ENCODE measurements at regions not wholly inside any gene's neighbourhood (a gene's known extent, or its start where the extent isn't known, plus 50 kb on each side); places are given as distances from the start of the nearest gene placed in this dataset.
"Not testable (repeated sequence)": the region's sequence is repeated elsewhere in the genome, so short reads cannot be mapped to it uniquely, and the experiment has no call there.

DNA sequence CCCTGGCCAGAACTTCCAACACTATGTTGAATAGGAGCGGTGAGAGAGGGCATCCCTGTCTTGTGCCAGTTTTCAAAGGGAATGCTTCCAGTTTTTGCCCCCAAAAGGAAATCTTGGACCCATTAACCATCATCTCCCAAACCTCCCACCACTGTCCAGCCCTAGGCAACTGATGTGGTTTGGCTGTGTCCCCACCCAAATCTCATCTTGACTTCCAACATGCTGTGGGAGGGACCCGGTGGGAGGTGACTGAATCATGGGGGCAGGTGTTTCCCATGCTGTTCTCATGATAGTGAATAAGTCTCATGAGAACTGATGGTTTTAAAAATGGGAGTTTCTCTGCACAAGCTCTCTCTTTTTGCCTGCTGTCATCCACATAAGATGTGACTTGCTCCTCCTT lies 119.1 kb upstream of the RMDN2 start:
- DNase-seq (ENCODE audit: low spot score), result not testable (repeated sequence)

DNA sequence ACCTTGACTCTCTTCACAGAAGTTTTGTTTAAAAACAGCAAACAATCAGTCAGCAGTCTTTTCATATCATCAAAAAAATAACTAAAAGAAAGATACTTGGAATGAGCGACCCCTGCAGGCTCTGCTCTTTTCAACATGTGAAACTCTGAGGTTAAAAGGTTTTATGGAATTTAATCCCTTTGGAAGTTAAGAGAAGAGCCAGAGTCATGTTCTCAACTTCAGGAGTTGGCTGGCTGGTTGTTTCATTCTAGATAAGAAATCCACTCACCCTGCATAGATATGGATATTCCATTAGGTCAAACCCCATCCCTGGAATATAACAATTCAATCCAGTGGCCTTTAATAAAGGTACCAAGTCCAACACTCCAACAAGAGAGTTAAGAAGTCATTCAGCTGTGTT lies 115.6 kb upstream of the RMDN2 start:
- peak; percentile 48 for DNase-seq (ENCODE audit: low spot score)

DNA sequence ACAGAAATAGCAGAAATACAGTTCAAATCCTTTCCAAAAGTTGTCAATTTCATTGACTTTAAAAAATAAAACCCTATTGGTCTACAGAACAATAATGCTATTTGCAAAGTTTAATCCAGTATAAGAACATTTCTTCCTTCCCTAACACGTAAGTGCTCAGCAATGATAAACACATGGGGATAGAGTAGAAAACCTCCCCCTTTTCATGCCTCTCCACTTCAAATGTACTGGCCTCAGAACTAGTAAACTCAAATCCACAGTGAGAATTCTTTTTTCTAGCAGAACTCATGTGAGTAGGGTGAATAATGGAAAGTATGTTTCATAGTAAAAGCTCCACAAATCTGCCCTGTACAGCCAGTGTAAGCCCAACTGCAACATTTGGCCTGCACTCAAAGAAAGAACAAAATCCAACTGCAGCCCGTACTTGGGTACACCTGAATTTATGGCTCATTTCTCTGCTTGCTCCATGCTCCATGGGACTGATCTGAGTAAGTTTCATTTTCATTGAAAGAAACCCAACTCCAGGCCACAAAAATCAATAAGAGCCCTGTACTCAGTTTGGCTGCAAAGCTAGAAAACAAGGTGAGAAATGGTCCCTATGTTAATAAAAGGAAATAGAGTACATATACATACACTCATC lies 115.0 kb upstream of the RMDN2 start:
- no peak for DNase-seq (ENCODE audit: low spot score)

DNA sequence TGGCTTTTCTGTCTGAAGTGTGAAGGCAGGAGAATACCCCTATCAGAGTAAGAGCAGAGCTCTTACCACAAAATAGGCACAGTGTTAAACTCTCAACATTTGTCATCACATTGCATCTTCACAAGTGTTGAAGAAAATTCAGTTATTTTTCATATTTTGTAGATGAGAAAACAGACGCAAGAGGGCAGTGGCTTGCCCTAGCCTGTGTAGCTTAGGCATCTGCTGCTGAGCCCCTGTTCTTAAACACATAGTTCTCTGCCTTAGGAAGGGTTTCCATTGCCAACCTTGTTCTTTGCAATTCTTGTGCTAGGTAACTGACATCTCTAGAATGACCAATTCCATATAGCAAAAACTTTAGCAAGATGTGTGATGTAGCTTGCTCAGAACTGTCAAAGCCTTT lies 112.7 kb upstream of the RMDN2 start:
- no peak for DNase-seq (ENCODE audit: low spot score)

DNA sequence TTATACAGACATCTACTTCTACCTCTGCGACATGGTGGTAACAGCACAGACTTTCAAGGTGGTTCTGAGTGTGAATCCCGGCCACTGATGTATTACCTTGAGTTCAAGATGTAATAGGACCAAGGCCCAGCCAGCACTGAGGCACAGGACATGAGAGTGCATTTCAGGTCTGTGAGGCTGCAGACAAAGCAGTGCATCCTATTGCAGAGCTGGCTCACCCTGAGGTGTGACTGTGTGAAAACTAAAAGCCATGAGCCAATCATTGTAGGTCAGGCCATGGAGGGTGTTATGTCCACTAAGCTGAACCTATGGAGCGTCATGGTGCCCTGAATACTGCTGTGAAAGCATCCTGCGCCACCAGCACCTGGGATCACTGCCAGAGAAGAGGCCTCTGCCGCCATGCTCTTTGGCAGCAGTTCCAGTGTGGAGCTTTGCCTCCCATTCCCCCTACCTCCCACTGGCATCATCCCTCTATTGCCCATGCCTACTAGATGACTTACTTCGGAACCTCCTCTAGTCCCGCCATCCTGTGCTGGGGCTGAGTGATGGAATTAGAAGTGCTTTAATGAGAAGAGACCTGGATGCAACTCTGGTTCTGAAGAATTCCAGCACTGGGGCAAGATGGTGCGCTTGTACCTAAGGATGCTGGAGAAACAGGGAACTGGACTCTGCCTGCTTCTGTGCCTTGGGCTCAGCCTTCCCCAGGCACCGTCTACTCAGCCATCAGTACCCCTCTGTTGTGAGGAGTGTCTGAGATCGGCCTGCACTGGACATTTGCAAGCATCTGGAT lies 112.0 kb upstream of the RMDN2 start:
- DNase-seq (ENCODE audit: low spot score), result no peak

DNA sequence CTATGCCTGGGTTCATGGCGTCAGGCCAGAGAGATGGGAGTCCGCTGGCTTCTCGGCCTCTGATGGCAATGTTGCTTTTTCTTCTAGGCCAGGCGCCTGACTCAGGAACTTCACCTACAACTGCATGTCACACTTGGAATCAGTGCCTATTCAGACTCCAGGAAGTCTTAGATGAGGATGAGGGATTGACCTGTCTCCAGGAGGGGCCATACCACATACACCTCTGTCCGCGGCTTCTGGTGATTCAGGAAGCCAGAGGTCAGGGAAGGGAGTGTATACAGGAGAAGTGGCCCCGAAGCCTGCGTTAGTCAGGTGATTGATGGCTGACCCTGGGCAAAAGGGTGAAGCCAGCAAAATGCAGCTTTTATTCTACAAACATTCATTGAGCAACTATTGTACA lies 109.1 kb upstream of the RMDN2 start:
- no peak for DNase-seq (ENCODE audit: low spot score)

DNA sequence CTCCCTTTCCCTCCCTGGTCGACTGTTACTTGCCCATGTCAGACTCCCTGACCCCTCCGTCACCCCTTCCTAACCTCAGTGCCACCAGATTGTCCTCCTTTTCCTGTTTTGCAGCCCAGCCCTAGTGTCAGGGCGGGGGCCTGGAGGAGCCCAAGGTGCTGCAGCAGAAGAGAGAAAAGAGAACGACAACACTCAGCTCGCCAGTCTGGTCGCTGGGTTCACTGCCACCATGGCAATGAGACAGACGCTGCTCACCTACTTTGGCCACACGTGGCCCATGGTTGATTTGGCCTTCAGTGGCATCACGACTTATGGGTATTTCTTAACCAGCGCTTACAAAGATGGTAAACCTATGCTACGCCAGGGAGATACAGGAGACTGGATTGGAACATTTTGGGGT lies 108.4 kb upstream of the RMDN2 start:
- no peak for DNase-seq (ENCODE audit: low spot score)

DNA sequence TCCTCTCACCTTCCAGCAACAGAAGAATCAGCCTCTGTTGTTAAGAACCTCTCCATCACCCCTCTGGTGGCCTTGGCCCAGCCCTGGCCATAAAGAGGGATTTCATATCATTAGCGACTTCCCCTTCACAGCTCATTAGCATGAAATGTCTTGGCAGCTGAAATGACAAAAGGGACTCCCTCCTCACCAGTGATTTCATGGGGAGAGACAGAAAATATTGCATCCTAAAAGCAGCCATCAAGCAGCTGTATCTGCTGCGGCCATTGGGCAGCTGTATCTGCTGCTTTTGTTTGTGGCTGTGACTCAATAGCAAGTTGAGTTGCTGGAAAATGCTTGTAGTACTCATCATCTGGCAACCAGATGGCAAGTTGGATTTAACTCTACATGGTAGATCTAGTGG lies 105.9 kb upstream of the RMDN2 start:
- DNase-seq (ENCODE audit: low spot score), result no peak

DNA sequence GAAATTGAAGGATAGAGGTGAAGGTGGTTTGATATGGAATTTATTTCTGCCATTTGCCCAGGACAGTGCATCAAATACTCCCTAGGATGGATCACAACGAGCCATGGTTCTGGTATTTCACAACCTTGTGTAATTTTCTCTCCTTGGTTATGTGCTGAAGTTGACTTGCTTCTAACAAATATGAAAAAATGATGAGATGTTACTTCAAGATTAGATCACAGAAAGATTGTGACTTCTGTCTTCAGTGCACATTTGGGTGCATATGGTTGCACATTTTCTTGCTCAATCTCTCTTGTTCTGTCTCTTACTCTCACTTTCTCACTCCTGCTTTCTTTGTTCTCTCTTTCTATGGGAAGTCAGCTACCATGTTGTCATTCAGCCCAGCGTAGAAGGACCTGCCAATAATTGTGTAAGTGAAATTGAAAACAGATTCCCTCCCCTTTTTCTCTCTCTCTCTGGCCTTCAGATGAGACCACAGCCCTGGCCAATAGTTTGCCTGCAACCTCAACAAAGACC lies 104.6 kb upstream of the RMDN2 start:
- DNase-seq (ENCODE audit: low spot score), result no peak

DNA sequence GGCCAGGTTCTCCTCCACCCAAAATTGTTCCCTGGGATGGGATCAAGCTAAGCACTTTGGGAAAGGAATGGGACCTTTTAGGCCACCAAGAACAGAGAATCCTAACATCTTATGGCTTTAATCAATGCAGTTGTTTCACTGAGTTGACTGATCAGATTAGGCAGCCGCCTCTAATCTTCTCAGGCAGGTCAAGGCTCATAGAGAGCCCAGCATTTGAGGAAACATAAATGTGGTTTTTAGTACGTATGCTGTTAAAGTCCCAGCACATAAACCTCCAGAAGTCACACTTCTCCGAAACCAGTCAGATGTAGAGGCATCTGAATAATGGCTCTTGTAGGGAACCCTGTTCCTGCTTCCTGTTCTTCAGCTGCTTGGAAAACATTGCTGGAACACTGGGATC lies 99.5 kb upstream of the RMDN2 start:
- no peak for DNase-seq (ENCODE audit: low spot score)

DNA sequence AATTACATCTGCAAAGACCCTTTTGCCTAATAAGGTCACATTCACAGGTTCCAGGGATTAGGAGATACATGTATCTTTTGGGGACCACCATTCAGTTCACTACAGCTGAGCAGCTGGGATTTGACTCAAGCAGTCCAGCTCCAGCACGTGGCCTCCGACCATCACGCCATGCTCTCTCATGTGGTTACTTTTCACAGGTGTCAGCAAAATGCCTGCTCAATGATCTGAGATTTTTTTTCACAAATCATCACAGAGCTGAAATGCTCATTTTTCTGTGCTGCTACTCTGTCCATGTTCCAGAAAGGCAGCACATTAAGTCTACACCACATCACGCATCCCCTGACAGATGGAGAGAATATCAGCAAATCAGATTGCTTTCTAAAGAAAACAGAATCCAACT lies 98.5 kb upstream of the RMDN2 start:
- DNase-seq (ENCODE audit: low spot score), result no peak

DNA sequence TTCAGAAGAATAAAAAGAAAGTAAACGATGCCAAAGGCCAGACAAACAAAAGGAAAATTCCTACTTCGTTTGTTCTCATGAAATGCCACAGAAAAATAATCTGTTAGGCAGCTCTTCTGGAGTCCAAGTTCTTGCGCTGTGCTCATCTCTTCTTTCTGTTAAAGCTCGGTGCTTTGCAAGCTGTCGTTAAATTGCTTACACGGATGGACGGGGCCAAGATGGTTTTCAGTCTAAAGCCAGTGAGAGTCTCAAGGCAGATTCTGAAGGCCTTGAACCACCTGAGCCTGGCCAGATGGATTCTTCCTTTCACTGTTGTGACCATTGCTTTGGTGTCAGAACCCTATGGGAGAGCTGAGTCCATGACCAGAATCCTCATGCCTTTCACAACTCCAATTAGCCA lies 97.6 kb upstream of the RMDN2 start:
- DNase-seq (ENCODE audit: low spot score), result no peak

DNA sequence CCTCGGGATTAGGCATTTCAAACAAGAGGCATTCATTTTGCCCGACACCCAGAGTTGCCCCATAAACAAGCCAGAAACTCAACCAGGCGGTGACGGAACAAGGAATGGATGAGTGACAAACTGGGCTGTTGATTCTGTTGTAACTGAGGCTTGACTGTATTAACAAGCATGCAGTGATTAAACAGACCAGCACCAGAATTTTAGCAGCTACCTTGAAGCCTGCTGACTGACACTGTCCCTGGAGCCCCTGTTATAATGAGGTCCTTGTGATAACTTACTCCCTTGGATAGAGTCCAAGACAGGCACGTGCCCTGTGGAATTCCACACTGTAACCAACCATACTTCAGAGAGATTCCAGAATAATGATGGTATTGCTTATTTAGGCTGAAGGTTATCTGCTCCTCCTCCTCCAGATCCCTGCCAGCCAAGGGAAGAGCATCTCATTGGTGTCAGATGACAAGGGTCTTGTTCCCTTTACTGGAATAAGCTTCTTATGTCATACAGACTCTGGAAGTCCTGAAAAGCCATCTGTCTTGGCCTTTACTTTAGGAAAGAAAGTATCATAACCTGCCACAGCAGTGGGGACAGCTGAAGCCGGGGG lies 97.1 kb upstream of the RMDN2 start:
- DNase-seq (ENCODE audit: low spot score), result no peak

DNA sequence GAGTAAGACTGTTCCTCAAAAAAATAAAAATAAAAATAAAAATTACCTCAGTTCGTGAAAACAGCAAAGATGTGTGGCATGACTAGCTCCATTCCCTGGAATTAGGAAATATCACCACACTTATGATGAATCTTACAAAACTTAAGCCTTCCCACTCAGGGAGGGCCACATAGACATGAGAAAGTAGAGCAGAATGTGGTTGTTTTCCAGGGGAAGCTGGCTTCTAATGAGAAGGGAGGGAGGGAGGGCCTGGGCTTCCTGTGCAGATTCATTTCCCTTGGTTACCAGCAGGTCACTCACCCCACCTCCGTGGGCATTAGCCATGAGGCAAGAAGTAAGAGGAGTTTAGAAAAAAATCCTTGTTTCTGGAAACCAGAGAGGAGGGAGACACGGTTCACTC lies 95.9 kb upstream of the RMDN2 start:
- peak; percentile 91 for DNase-seq (ENCODE audit: low spot score)

DNA sequence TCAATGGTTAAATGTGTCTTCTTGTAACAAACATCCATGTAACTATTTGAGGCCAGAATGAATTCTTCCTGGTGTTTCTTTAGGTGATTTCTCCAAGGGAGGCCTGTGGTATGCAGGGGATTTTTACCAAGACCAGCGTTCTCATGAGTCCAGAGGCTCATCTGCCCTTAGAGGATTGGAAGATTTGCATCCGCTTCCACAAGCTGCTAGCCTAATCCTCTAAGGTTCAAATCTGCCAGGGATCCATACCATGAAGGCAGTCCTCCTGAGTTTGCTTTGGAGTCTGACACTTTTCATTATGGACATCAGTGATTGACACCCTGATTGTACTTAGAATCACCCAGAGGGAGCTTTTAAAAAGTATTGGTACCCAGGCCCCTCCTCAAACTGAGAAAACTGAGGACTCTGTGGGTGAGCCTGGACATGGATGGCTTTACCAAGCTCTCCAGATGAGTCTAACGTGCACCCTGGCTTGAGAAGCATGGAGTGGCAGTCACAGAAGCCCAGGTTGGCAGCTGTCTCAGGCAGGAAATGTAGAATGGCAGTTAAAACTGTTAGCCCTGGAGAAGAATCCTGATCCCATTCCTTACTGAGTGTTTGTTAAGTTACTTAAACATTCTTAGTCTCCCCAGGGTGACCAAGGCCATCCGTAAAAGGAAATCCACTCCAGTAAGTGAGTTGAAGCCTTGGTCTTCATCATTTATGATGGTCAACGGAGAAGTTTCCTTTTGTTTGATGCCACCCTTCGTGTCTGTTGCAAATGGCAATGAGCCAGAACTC lies 95.3 kb upstream of the RMDN2 start:
- DNase-seq (ENCODE audit: low spot score), result no peak

DNA sequence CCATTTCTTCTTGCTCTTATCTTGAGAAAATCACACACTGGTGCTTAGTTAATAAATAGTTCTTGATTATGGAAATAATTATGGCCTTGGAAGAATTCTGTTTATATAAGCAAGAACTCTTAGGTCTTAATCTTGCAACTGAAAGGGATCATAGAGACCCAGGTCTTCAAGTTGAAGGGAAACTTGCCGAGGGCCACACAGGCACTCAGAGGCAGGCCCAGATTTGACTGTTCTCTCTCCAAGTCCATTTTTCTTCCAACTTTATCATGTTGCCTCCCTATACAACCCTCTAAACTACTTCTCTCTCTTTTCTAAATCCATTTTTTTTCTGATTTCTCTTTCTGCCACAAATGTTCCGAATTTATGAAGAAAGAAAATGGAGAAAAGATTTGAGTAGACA lies 94.5 kb upstream of the RMDN2 start:
- no peak for DNase-seq (ENCODE audit: low spot score)

DNA sequence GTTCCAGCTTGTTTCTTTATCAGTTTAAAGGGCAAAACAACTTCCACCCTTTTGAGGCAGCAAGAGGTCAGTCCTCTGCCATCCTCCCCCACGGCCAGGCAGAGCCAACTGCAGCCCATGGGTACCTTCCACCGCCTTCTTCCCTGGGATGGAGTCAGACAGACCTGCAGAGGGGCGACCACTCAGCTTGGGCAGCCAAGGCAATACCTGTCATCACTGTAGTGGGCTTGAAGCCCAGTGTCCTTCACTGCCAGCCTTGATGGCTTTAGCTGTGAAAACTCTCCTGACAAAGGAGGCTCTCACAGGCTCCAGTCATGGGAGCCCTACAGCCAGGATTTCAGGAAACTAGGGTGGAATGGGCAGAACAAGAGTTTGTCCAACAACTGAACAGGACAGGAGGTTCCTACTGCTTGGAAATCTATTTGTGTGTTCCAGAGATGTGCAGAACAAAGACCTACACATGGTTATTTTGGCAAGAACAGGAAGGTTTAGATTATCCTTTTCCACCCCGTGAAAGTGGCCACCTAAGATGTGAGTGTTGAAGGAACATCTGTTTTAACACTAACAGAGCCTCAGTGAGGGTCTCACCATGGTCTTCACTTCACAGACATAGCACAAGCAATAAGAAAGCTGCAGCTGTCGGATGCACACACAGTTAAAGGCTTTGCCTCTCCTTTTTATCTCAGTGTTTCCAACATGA lies 93.9 kb upstream of the RMDN2 start:
- no peak for DNase-seq (ENCODE audit: low spot score)

DNA sequence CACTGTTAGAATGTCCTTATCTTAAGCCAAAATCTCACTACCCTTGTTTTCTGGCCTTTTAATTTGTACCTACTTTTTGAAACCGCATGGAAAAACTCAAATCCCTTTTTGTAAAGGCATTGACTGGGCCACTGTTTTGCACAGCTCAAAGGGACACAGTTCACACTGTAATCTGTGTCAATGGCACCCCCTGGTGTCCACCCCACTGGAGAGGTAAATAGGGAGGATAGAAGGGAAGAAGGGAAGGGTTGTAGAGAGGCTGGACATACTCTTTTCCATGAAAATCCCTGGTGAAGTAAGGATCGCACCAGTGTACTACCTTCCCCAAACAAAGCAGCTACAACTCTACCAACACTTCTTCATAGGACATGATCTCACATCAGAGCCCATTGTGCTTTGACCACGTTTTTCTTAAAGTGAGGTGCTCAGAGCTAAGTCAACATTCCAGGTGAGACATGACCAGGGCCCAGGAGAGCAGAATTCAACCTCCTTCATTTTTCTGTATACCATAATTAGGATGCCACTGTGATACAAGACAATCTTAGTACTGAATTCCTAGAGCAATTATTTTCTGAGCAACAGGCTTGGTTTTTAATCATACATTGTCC lies 92.4 kb upstream of the RMDN2 start:
- DNase-seq (ENCODE audit: low spot score), result peak; percentile 74

DNA sequence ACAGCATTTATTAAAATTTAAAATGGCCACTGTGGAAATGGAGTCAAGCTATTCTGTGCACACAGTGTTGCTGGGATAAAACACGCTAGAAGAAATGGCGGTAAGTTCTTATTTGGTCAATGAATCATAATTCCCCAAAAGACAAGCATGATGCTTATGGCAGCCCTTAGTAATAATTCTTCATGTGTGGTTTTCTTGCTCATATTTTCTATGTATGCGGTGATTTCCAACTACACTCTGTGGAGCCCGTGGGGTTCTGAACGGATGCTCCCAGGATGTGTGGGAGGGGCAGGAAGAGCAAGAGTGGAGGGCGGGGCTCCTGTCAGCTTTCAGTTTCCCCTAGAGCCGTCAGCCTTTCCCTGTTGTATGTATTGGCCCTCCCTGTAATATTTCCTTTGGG lies 91.7 kb upstream of the RMDN2 start:
- DNase-seq (ENCODE audit: low spot score), result no peak

DNA sequence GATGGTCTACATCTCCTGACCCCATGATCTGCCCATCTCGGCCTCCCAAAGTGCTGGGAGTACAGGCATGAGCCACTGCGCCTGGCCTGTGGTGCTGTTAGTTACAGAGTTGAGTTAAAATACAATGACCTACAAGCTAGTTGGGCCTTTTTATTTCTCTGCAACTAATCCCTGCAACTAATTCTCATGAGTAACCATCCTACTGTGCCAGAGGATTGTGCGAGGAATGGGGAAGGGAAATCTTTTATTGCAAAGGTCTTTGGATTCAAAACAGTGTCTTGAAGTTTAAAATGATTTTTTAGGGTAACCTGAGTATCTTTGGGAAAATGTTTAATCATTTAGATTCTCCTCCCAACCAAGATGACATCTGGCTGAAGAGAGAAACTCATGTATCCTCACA lies 88.8 kb upstream of the RMDN2 start:
- DNase-seq (ENCODE audit: low spot score), result no peak

DNA sequence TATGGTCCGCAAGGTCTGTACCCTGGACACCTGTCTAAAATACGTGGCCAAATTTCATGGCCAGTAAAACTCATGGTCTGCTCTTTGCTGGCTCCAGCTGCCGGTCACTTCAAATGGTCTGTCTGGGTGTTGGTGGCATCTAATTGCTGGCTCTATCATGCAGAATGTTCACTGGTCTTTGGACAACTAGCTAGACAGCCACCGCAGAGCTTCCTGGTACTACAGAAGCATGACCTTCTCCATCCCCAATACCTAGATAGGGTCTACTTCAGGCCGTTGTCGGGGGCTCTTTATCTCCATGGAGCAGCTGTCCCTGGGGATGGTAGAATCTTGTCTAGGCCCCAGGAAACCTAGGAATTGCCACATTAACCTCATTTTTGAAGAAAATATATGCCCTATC lies 88.4 kb upstream of the RMDN2 start:
- no peak for DNase-seq (ENCODE audit: low spot score)
